Retinal pigment epithelial cell (primary cell): ENCODE measurements at regions not wholly inside any gene's neighbourhood (a gene's known extent, or its start where the extent isn't known, plus 50 kb on each side); places are given as distances from the start of the nearest gene placed in this dataset.
"Not testable (repeated sequence)": the region's sequence is repeated elsewhere in the genome, so short reads cannot be mapped to it uniquely, and the experiment has no call there.

Experiments
- DNase-seq: peaks from one replicate; pipeline ENCODE4 v3.0.0-alpha.2; 2010; ENCODE audit warnings: low read depth
- H3K4me3 ChIP-seq: 2 replicates; pipeline ENCODE4 v1.5.1; 2011; ENCODE audit warnings: mild to moderate bottlenecking, low read length, control low read depth, moderate library complexity
- TF ChIP-seq, protein P1 (sequence below): conservative IDR thresholded peaks from 2 replicates; pipeline ENCODE4 v1.5.1; 2011; ENCODE audit warnings: low read depth, low read length, control low read depth, inconsistent platforms

GRCh38 chr4:27442146-27442545 is 581.5 kb downstream of the STIM2 start:
- no peak overlapping the region for H3K4me3 ChIP-seq
- TF ChIP-seq, protein P1, sequence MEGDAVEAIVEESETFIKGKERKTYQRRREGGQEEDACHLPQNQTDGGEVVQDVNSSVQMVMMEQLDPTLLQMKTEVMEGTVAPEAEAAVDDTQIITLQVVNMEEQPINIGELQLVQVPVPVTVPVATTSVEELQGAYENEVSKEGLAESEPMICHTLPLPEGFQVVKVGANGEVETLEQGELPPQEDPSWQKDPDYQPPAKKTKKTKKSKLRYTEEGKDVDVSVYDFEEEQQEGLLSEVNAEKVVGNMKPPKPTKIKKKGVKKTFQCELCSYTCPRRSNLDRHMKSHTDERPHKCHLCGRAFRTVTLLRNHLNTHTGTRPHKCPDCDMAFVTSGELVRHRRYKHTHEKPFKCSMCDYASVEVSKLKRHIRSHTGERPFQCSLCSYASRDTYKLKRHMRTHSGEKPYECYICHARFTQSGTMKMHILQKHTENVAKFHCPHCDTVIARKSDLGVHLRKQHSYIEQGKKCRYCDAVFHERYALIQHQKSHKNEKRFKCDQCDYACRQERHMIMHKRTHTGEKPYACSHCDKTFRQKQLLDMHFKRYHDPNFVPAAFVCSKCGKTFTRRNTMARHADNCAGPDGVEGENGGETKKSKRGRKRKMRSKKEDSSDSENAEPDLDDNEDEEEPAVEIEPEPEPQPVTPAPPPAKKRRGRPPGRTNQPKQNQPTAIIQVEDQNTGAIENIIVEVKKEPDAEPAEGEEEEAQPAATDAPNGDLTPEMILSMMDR: no peak
- no peak for DNase-seq

GRCh38 chr4:27442661-27443060 is 582.0 kb downstream of the STIM2 start:
- H3K4me3 ChIP-seq, DNase-seq: not testable (repeated sequence)

GRCh38 chr4:27463816-27464215 is 603.2 kb downstream of the STIM2 start:
- no peak overlapping the region for H3K4me3 ChIP-seq
- TF ChIP-seq, protein P1: no peak
- peak; percentile 2 for DNase-seq

DNA sequence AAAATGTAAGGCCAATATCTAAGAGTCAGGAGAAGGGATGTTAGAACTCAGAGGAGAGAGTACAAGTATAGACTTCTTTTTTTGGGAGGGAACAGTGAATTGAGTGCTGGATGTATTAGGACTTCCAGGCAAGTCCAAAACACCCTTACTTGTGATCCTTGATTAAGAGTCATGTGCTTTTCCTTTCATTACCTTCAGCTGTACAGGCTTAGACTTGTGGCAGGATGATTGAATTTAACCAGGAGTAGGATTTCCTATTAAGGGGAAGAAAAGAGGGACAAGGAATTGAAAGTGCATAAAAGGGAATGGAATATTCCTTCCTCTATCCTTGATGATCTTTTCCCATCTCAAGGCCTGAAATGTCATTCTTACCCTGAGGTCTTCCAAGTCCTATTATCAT is 606.7 kb downstream of the STIM2 start:
- TF ChIP-seq, protein P1: no peak
- H3K4me3 ChIP-seq: no peak overlapping the region
- peak; percentile 3 for DNase-seq

DNA sequence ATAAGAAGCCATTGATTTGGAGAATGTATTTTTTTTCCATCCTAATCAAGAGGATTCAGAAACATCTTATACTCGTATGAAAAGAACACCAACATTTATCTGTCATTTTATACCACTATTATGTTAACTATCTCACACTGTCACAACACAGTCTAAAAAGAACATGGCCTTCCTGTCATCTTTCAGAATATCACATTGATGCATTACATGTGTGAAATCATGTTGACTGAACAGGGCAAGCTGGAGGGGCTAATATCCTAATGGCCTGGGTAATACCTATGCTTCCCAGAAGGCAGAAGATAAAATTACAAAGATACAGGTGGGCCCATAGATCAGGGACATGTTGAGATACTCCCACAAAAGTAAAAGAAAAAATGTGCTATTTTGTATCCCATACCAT is 611.7 kb downstream of the STIM2 start:
- TF ChIP-seq, protein P1: no peak
- H3K4me3 ChIP-seq: no peak overlapping the region
- DNase-seq: no peak

DNA sequence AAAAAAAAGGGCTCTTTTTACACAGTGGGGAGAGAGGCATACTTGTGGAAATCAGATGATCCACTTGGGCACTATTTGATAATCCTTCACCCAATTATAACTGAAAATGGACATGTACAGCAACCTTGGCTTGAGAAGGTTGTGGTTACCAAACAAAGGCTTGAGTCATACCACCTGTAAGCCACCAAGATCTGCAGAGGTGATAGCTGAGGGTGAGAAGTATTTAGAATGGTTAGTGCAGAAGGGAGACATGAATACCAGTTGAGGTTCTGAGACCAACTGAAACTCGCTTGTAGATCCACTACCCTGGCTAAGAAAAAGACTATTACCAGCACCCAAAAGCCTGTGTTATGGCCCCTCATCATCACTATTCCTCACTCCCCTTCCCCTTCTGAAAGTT is 614.0 kb downstream of the STIM2 start:
- TF ChIP-seq, protein P1: no peak
- no peak for DNase-seq
- H3K4me3 ChIP-seq: no peak overlapping the region

DNA sequence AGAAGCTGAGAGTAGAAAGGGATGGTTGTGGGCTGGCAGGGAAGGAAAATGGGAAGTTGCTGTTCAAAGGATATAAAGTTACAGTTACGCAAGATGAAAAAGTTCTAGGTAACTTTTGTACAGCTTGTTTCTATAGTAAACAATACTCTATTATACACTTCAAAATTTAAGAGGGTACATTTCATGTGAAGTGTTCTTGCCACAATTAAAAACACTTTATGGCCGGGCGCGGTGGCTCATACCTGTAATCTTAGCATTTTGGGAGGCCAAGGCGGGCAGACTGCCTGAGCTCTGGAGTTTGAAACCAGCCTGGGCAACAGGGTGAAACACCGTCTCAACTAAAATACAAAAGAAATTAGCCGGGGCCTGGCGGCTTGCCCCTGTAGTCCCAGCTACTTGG is 623.6 kb downstream of the STIM2 start:
- TF ChIP-seq, protein P1: no peak
- no peak for DNase-seq

DNA sequence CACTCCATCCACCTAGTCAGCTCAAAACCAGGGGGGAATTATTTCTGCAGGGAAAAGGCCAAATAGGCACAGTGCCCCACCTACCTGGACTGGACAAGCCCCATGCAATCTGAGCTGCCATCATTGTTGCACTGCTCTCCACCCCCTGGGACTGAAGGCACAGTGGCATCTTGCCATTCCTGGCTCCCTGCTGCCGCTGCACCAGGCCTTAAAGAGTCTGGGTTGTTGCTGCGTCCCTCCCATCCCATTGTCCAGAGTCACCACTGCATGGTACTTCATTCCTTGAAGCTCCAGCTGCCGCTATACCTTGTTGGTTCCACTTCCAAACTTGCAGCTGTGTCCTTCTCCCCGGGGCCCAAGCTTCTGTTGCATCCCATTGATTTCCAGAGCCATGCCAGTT is 629.7 kb downstream of the STIM2 start:
- no peak for DNase-seq
- no peak overlapping the region for H3K4me3 ChIP-seq
- TF ChIP-seq, protein P1: no peak

More for the DNA sequence above, 623.6 kb downstream of the STIM2 start:
- no peak overlapping the region for H3K4me3 ChIP-seq
